ENCODE measurements at regions not wholly inside any gene's neighbourhood (a gene's known extent, or its start where the extent isn't known, plus 50 kb on each side); places are given as distances from the start of the nearest gene placed in this dataset.

DNA sequence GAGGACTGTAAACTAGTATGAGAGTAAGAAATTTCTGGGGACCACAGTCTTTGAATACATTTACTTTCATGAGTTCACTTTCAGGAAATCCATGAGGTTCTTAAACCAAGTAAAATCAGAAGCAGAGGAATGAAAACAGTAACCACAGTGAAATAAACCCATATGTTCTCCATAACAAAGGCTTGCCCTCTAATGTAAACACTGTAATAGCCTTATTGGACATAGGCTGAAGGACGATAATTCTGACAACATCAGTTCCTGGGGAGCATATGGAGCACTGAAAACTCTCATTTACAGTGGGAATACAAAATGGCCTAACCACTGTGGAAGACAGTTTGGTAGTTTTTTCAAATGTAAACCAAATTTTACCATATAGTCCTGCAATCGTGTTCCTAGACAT lies 965.8 kb downstream of the NSUN3 start:
- H3K27ac ChIP-seq: no peak overlapping the region
- TF ChIP-seq ZFX (IDR thresholded peaks at IDR 0.05): no peak
- TF ChIP-seq, protein P1, sequence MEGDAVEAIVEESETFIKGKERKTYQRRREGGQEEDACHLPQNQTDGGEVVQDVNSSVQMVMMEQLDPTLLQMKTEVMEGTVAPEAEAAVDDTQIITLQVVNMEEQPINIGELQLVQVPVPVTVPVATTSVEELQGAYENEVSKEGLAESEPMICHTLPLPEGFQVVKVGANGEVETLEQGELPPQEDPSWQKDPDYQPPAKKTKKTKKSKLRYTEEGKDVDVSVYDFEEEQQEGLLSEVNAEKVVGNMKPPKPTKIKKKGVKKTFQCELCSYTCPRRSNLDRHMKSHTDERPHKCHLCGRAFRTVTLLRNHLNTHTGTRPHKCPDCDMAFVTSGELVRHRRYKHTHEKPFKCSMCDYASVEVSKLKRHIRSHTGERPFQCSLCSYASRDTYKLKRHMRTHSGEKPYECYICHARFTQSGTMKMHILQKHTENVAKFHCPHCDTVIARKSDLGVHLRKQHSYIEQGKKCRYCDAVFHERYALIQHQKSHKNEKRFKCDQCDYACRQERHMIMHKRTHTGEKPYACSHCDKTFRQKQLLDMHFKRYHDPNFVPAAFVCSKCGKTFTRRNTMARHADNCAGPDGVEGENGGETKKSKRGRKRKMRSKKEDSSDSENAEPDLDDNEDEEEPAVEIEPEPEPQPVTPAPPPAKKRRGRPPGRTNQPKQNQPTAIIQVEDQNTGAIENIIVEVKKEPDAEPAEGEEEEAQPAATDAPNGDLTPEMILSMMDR (conservative IDR thresholded peaks at IDR 0.05): no peak

DNA sequence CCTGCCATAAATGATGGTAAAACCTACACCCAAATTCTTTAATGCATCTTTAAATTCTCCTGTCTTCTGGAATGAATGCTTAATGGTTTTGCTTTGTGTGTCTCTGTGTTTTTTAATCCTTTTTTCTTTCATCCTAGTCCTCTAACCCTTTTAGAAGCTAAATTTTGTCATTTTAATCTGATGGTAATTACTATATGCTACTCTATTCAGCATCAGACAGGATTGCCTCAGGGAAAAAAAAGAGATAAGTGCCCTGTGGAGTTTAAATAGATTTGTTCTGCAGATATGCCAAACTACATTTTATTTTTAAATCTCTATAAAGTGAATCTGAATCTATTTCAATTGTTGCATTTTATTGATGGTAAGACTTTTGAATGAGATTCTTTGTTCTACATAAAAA lies 966.8 kb downstream of the NSUN3 start:
- H3K27ac ChIP-seq: no peak overlapping the region
- TF ChIP-seq, protein P1 (conservative IDR thresholded peaks at IDR 0.05): no peak
- no peak for TF ChIP-seq ZFX (IDR thresholded peaks at IDR 0.05)

GRCh38 chr3:95036526-95037021 lies 973.7 kb downstream of the NSUN3 start:
- no peak for TF ChIP-seq ZFX (IDR thresholded peaks at IDR 0.05)
- TF ChIP-seq, protein P1 (conservative IDR thresholded peaks at IDR 0.05): no peak
- no peak overlapping the region for H3K27ac ChIP-seq

DNA sequence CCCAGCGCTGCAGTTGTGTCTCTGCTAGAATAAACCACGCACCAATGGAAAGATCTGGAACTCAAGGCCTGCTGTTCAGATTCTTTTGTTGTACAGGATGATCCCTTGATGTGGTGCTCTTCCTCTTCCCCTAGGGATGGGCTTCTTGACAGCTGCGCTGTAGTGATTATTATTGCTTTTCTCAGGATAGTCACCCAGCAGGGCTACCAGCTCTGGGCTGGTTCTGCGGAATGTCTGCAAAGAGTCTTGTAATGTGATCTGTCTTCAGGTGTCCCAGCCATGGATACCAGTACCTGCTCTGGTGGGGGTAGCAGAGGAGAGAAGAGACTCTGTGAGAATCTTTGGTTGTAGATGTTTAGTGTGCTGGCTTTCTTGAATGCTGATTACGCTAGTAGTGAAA lies 974.2 kb downstream of the NSUN3 start:
- TF ChIP-seq, protein P1 (conservative IDR thresholded peaks at IDR 0.05): no peak
- TF ChIP-seq ZFX (IDR thresholded peaks at IDR 0.05): no peak
- H3K27ac ChIP-seq: no peak overlapping the region

GRCh38 chr3:95037927-95038326 lies 975.1 kb downstream of the NSUN3 start:
- no peak overlapping the region for H3K27ac ChIP-seq

DNA sequence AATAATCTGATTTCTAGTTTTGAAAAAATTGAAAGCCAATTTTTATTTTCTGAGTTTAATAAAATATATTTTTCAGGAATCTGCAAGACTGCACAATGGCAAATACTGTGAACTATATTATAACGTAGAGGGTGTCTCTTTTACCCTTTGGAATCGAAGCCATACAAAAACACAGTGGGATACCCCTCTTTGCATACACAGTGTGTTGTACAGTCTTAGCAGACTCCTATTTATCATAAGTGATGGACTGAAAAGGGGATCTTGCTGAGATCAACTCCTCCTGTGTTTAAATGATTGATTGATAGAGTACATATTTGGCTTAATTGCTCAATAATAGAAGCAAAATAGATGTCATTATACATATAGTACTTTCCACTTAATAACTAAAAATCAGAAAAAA lies 981.2 kb downstream of the NSUN3 start:
- no peak for TF ChIP-seq ZFX (IDR thresholded peaks at IDR 0.05)
- TF ChIP-seq, protein P1 (conservative IDR thresholded peaks at IDR 0.05): no peak
- no peak overlapping the region for H3K27ac ChIP-seq

More at GRCh38 chr3:95037927-95038326, 975.1 kb downstream of the NSUN3 start:
- TF ChIP-seq, protein P1 (conservative IDR thresholded peaks at IDR 0.05): no peak
- no peak for TF ChIP-seq ZFX (IDR thresholded peaks at IDR 0.05)

GRCh38 chr3:95048564-95048963 lies 985.7 kb downstream of the NSUN3 start:
- no peak for TF ChIP-seq ZFX (IDR thresholded peaks at IDR 0.05)
- TF ChIP-seq, protein P1 (conservative IDR thresholded peaks at IDR 0.05): no peak
- H3K27ac ChIP-seq: no peak overlapping the region

Measured in C4-2B (cell line).